H9 (cell line): ENCODE measurements at regions not wholly inside any gene's neighbourhood (a gene's known extent, or its start where the extent isn't known, plus 50 kb on each side); places are given as distances from the start of the nearest gene placed in this dataset.

Experiments
- DNase-seq: peaks from one replicate; pipeline ENCODE4 v3.0.0-alpha.2; 2017
- H2AFZ ChIP-seq: one replicate; pipeline ENCODE4 v1.6.1; 2013; ENCODE audit warnings: mild to moderate bottlenecking, low read length, control low read depth, moderate library complexity
- H2AK5ac ChIP-seq: 2 replicates; pipeline ENCODE4 v1.6.1; 2013; ENCODE audit warnings: low read length, control low read depth, mixed read lengths; ENCODE audit not compliant: insufficient read length
- H2BK120ac ChIP-seq: one replicate; pipeline ENCODE4 v1.6.1; 2013; ENCODE audit warnings: low read depth, mild to moderate bottlenecking, low read length, control low read depth, inconsistent platforms; ENCODE audit not compliant: poor library complexity, severe bottlenecking
- H2BK12ac ChIP-seq: 2 replicates; pipeline ENCODE4 v1.6.1; 2013; ENCODE audit warnings: low read length, control low read depth, mixed read lengths, low read depth; ENCODE audit not compliant: insufficient read length
- H2BK15ac ChIP-seq: 2 replicates; pipeline ENCODE4 v1.6.1; 2013; ENCODE audit warnings: low read depth, low read length, control low read depth
- H2BK20ac ChIP-seq: one replicate; pipeline ENCODE4 v1.6.1; 2013; ENCODE audit warnings: low read depth, mild to moderate bottlenecking, low read length, control low read depth, inconsistent platforms; ENCODE audit not compliant: poor library complexity, severe bottlenecking
- H2BK5ac ChIP-seq: 2 replicates; pipeline ENCODE4 v1.6.1; 2013; ENCODE audit warnings: low read length, control low read depth, mixed read lengths; ENCODE audit not compliant: insufficient read length
- H3K14ac ChIP-seq: 2 replicates; pipeline ENCODE4 v1.6.1; 2013; ENCODE audit warnings: low read length, control low read depth; ENCODE audit not compliant: insufficient read depth
- H3K18ac ChIP-seq: 2 replicates; pipeline ENCODE4 v1.6.1; 2013; ENCODE audit warnings: low read depth, mild to moderate bottlenecking, mixed read lengths, low read length, control low read depth; ENCODE audit not compliant: insufficient read length
- H3K23ac ChIP-seq: 2 replicates; pipeline ENCODE4 v1.6.1; 2013; ENCODE audit warnings: low read length, control low read depth, mixed read lengths, low read depth; ENCODE audit not compliant: insufficient read length
- H3K23me2 ChIP-seq: 2 replicates; pipeline ENCODE4 v1.6.1; 2013; ENCODE audit warnings: low read depth, mild to moderate bottlenecking, mixed read lengths, low read length, control low read depth; ENCODE audit not compliant: insufficient read length, poor library complexity, severe bottlenecking
- H3K27ac ChIP-seq: 2 replicates; pipeline ENCODE4 v1.5.1; 2013; ENCODE audit warnings: low read length, control low read depth, mixed read lengths, low read depth; ENCODE audit not compliant: insufficient read length
- H3K27me3 ChIP-seq: 2 replicates; pipeline ENCODE4 v1.6.1; 2013; ENCODE audit warnings: low read length, control low read depth, inconsistent platforms; ENCODE audit not compliant: insufficient read depth
- H3K4ac ChIP-seq: 2 replicates; pipeline ENCODE4 v1.6.1; 2013; ENCODE audit warnings: low read depth, mild to moderate bottlenecking, control low read depth, inconsistent platforms, low read length, moderate library complexity
- H3K4me1 ChIP-seq: 2 replicates; pipeline ENCODE4 v1.6.1; 2013; ENCODE audit warnings: low read length, control low read depth, inconsistent platforms; ENCODE audit not compliant: insufficient read depth
- H3K4me2 ChIP-seq: 2 replicates; pipeline ENCODE4 v1.6.1; 2013; ENCODE audit warnings: low read length, control low read depth, mixed read lengths; ENCODE audit not compliant: insufficient read length, insufficient read depth
- H3K56ac ChIP-seq: 2 replicates; pipeline ENCODE4 v1.6.1; 2013; ENCODE audit warnings: low read depth, mild to moderate bottlenecking, mixed read lengths, low read length, control low read depth; ENCODE audit not compliant: insufficient read length
- H3K79me1 ChIP-seq: 2 replicates; pipeline ENCODE4 v1.6.1; 2013; ENCODE audit warnings: low read depth, mild to moderate bottlenecking, moderate library complexity, low read length, control low read depth, inconsistent platforms; ENCODE audit not compliant: insufficient read depth, poor library complexity, severe bottlenecking
- H3K79me2 ChIP-seq: 2 replicates; pipeline ENCODE4 v1.6.1; 2013; ENCODE audit warnings: low read length, control low read depth, inconsistent platforms; ENCODE audit not compliant: insufficient read depth
- H3K9ac ChIP-seq: 2 replicates; pipeline ENCODE4 v1.6.1; 2013; ENCODE audit warnings: low read length, control low read depth, mixed read lengths; ENCODE audit not compliant: insufficient read length; ENCODE audit errors: extremely low read depth
- H3K9me3 ChIP-seq: one replicate; pipeline ENCODE4 v1.6.1; 2013; ENCODE audit warnings: low read depth, low read length, inconsistent platforms; ENCODE audit not compliant: control insufficient read depth
- H3T11ph ChIP-seq: one replicate; pipeline ENCODE4 v1.6.1; 2013; ENCODE audit warnings: mild to moderate bottlenecking, low read length, control low read depth, inconsistent platforms
- H4K20me1 ChIP-seq: one replicate; pipeline ENCODE4 v1.6.1; 2013; ENCODE audit not compliant: control insufficient read depth, insufficient read length, insufficient read depth
- H4K5ac ChIP-seq: 2 replicates; pipeline ENCODE4 v1.6.1; 2013; ENCODE audit warnings: low read depth, mild to moderate bottlenecking, mixed read lengths, low read length, control low read depth; ENCODE audit not compliant: insufficient read length
- H4K8ac ChIP-seq: replicated peaks from 2 replicates; pipeline ENCODE4 v1.6.1; 2013; ENCODE audit warnings: low read length, control low read depth, mixed read lengths, low read depth; ENCODE audit not compliant: insufficient read length
- H4K91ac ChIP-seq: 2 replicates; pipeline ENCODE4 v1.6.1; 2013; ENCODE audit warnings: low read depth, mild to moderate bottlenecking, moderate library complexity, mixed read lengths, low read length, control low read depth; ENCODE audit not compliant: insufficient read length
- H3K27ac Mint-ChIP-seq, 3 experiments: 2 replicates in 2 of 3; 3 replicates in 1 of 3; pipeline ENCODE4 v1.8.0; 2020 to 2021; ENCODE audit warnings: mixed read lengths in 3 of 3, mild to moderate bottlenecking in 1 of 3, moderate library complexity in 1 of 3
- H3K27me3 Mint-ChIP-seq: 2 replicates; pipeline ENCODE4 v1.8.0; 2021; ENCODE audit warnings: low read depth, mild to moderate bottlenecking, moderate library complexity, mixed read lengths
- H3K36me3 Mint-ChIP-seq, 3 experiments: 2 replicates in 2 of 3; 3 replicates in 1 of 3; pipeline ENCODE4 v1.8.0; 2020 to 2021; ENCODE audit warnings: low read depth in 3 of 3, mixed read lengths in 3 of 3; ENCODE audit not compliant: insufficient read depth in 1 of 3
- H3K4me1 Mint-ChIP-seq, 2 experiments: 2 replicates each; pipeline ENCODE4 v1.8.0; 2020; ENCODE audit warnings: mixed read lengths in 2 of 2
- H3K4me3 Mint-ChIP-seq, 2 experiments: 2 replicates in 1 of 2; 3 replicates in 1 of 2; pipeline ENCODE4 v1.8.0; 2020 to 2021; ENCODE audit warnings: mild to moderate bottlenecking in 2 of 2, mixed read lengths in 2 of 2, moderate library complexity in 1 of 2
- H3K9me3 Mint-ChIP-seq, 2 experiments: 2 replicates in 1 of 2; 3 replicates in 1 of 2; pipeline ENCODE4 v1.8.0; 2020; ENCODE audit warnings: mild to moderate bottlenecking in 2 of 2, mixed read lengths in 2 of 2, moderate library complexity in 1 of 2
- WGBS: extraction: QIAGEN DNeasy Blood & Tissue Kit; methylation state at CpG from one replicate; pipeline ENCODE4 v1.1.7; 2013; ENCODE audit warnings: missing lambda C conversion rate, low lambda C conversion rate, mixed read lengths; ENCODE audit not compliant: insufficient read length; ENCODE audit errors: extremely low coverage; 5-methylcytosine and 5-hydroxymethylcytosine counted together
- TF ChIP-seq, protein P1 (sequence below): fragments of 200-600 bp; sonication (generic); conservative IDR thresholded peaks from 3 replicates; pipeline ENCODE4 v1.8.0; 2021; ENCODE audit warnings: antibody characterized with exemption, mild to moderate bottlenecking

DNA sequence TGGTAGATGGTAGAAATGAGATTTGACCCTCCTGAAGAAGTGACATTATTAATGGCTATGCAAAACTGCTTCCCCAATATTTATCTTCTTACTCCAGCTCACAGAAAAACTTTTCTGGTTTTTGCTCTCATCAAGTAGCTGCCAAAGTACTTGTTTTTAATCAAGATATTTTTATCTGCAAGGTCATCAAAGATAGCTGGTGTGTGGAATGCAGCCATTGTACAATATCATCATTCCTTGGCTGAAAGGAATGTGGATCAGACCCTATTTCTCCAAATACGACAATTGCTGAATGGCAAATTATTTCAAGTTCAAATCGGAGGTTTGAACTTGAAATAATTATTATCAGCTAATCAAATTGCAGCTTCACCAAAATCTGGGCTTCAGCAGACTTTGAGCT, 126.9 kb upstream of the SLC7A14 start:
- Histone ChIP-seq H4K20me1 (no peaks in the 10 kb centered on the region), H3K27ac (no peak overlapping the region), H3K4me1 (no peaks in the 10 kb centered on the region), H2AK5ac (no peak overlapping the region), H2BK5ac (no peak overlapping the region), H3K9me3 (no peaks in the 10 kb centered on the region), H3K4ac (no peak overlapping the region), H3K23me2 (no peaks in the 10 kb centered on the region), H2BK12ac (no peak overlapping the region), H2AFZ (no peak overlapping the region), H3K4me2 (no peak overlapping the region), H3K79me1 (no peaks in the 10 kb centered on the region), H2BK15ac (no peak overlapping the region), H4K91ac (no peak overlapping the region), H3K9ac (no peak overlapping the region), H3K18ac (no peak overlapping the region), H3K56ac (no peak overlapping the region), H2BK120ac (no peak overlapping the region), H3K14ac (no peak overlapping the region), H2BK20ac (no peak overlapping the region), H3K23ac (no peak overlapping the region), H4K5ac (no peak overlapping the region), H3K79me2 (no peaks in the 10 kb centered on the region), H3K27me3 (no peaks in the 10 kb centered on the region), H4K8ac (no peak overlapping the region), H3T11ph (no peak overlapping the region)
- Mint-ChIP-seq H3K4me3 (no peak overlapping the region), H3K27me3 (no peaks in the 10 kb centered on the region; the same call in 1 of the 2 replicates), H3K4me1 (no peaks in the 10 kb centered on the region), H3K9me3 (peaks cover 9 to 18% of the 10 kb centered on the region in 2 experiments; a peak in 4 of 5 replicates), H3K36me3 (peaks cover 0 to 9% (median 0%) of the 10 kb centered on the region in 3 experiments; a peak in 2 of 7 replicates), H3K27ac (no peak overlapping the region)
- no CpG with 5 or more reads among the region's 2 CpGs for WGBS
- TF ChIP-seq, protein P1, sequence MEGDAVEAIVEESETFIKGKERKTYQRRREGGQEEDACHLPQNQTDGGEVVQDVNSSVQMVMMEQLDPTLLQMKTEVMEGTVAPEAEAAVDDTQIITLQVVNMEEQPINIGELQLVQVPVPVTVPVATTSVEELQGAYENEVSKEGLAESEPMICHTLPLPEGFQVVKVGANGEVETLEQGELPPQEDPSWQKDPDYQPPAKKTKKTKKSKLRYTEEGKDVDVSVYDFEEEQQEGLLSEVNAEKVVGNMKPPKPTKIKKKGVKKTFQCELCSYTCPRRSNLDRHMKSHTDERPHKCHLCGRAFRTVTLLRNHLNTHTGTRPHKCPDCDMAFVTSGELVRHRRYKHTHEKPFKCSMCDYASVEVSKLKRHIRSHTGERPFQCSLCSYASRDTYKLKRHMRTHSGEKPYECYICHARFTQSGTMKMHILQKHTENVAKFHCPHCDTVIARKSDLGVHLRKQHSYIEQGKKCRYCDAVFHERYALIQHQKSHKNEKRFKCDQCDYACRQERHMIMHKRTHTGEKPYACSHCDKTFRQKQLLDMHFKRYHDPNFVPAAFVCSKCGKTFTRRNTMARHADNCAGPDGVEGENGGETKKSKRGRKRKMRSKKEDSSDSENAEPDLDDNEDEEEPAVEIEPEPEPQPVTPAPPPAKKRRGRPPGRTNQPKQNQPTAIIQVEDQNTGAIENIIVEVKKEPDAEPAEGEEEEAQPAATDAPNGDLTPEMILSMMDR, result no peak
- DNase-seq, result no peak
